Kidney capillary endothelial cell (primary cell): ENCODE measurements at regions not wholly inside any gene's neighbourhood (a gene's known extent, or its start where the extent isn't known, plus 50 kb on each side); places are given as distances from the start of the nearest gene placed in this dataset.
"Not testable (repeated sequence)": the region's sequence is repeated elsewhere in the genome, so short reads cannot be mapped to it uniquely, and the experiment has no call there.

ENCODE experiments used
- DNase-seq: peaks from one replicate; pipeline ENCODE4 v3.0.0-alpha.2; 2018; ENCODE audit warnings: low spot score

DNA sequence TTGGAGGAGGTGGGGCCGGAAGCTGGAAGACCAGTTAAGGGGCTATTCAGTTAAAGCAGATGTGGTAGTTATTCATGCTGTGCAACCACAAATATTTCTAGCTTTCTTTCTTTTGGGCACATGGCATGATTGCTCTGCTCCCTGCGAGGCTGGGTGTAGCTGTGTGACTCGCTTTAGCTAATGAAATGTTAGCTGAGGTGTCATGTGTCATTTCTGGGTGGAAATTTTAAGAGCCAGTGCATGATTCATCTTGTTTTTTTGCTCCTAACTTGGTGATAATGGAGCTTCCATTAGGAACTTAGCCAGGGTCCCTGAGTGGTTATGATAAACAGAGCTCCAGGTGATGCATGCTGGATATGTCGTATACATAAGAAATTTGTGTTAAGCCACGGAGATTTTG lies 300.6 kb downstream of the SATB1 start:
- DNase-seq, result no peak

DNA sequence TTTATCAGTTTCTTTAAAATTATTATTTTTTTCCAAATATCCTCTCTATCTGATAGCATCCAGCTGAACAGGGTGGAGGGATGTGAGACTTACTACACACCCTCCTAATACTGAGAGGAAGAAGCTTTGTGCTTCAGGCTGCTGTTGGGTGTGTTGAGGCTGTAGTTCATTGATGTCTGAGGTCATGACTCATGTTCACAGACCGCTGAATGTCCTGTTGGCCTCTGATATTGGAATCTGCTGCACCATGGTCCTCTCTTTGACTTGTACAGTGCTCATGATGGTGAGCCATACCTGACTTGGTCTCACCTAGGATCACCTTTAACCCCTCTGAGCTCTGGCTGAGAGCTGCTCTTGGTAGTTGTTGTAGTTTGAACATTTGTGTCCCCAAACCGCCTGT lies 302.9 kb downstream of the SATB1 start:
- DNase-seq, result no peak

DNA sequence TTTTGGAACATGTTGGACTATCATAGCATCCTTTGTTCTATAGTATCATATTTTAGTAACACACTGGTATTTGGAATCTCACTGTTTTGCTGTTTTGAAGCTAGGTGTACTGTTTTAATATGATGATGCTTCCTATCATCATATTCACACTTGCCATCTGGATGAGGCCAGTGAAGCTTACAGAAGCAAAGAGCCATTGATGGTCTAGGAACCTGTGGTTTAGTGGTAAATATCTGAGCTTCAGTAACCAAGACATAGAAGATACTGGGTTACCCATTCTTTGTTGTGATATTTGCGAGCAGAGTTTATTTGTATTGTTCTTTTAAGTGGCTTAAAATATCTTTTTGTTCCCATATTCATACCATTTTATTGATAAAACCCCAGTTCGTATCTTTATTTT lies 304.1 kb downstream of the SATB1 start:
- DNase-seq, result no peak

DNA sequence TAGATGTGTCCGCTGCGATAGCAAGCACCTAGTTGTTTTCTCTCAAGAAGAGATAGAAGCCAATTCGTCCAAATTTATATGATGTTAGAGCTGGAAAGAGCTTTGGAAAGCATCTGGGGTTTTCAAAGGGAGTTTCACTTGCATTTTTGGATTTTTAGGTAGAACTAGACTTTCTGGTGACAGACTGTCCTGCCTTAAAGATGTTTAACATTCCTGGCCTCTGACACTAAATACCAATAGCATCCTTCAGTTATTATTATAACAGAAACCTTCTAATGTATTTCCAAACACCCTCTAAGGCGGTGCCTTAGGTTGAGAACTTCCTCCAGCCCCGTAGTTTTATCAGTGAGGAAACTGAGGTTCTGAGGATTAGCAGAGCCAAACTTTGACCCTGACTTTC lies 305.3 kb downstream of the SATB1 start:
- DNase-seq, result no peak

DNA sequence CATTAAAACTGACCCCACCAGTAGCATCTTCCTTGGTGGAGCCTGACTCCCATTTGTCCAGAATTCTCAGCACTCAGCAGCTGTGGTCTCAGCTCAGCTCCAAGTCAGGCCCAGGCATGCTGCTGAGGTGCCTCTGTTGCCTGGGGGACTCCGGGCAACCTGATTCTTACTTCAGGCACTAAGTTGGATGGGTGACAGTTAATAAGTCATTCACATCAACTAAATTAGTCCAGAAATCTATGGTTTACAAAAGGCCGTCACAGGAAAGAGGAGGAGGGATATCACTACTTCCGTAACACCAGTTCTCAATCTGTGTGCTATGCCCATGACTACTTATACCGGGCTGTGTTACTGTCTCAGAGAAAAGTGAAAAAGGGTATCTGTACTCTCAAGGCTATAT lies 310.2 kb downstream of the SATB1 start:
- no peak for DNase-seq

DNA sequence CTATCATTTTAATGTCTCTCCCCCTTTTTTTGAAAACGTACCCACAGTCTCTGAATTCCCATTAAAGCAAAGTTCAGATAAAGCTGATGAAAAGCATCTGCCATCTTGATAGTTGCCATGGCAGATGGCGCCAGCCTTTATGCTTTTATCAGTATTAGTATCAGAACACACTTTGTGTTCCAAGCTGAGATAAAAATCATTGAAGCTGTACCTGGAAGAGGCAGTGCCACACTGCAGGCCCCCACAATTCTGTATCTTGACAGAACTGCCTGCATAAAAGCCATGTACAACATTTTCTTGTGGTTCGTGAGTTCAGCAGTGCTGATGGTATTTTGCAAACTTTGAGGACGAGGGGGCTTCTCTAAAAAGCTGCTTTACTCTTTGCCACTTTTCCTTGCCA lies 311.7 kb downstream of the SATB1 start:
- no peak for DNase-seq

DNA sequence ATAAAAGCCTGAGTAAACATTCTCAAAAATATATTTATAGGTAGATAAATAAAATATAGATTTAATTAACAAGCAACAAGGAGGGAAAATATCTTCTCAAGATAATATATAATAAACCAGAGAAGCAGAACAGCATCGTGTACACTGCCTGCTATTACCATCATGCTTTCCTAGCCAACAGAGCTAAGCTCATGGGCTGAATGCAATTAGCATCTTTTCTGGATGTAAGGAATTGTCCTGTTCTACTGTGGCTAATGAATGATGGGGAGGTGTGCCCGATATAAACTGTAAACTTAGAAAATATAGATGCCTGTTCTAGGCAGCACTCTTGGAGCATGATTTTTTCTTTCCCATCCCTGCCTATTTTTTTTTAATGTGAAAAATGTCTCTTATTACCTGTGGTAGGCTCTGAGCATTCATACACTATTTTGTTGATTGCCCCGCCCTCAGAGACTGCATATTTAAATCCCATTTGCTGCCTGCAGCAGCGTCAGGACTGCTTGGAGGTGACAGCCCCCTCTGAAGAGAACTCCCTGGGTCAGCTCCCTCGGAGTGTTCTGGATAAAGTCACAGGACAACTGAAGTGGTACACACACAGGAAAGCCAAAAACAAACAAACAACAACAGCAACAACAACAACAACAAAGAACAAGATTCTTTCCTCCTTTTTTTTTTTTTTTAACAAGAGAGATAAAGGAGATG lies 312.3 kb downstream of the SATB1 start:
- DNase-seq, result no peak

DNA sequence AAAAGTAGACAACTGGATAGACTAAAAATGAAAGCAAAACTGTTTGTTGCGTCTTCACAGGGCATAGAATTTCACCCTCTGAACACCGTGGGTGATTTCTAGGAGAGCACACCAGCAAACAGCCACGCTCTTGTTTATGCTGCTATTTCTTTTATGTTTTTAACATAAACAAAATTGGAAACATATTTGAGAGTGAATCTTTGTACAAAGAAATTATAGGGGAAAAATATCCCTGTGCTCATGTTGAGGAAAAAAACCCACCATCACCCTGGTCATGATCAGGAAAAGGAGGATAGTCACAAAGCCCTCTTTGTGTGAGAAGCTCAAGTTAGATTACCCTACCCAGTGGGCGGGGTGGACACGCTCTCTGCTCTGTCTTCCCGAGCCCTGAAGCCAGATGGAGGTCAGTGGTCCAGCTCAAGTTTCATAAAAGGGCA lies 313.3 kb downstream of the SATB1 start:
- no peak for DNase-seq

DNA sequence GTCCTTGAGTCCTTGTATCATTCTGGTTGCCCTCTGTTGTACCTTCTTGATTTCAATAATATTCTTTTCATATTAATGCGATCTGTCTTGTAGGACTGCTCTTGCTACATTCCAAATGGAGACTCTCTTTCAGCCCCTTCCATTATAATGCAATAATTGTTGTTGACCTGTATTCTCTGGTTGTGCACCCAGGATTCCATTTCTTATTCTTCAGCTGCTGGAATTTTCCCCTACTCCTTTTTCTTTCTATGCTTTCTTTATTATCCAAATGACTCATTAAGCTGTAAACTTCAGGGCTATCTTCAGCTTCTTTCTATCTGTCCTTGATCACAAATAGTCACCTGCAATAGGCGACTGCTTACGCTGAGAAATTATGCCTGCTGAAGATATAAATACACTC lies 321.5 kb downstream of the SATB1 start:
- no peak for DNase-seq

DNA sequence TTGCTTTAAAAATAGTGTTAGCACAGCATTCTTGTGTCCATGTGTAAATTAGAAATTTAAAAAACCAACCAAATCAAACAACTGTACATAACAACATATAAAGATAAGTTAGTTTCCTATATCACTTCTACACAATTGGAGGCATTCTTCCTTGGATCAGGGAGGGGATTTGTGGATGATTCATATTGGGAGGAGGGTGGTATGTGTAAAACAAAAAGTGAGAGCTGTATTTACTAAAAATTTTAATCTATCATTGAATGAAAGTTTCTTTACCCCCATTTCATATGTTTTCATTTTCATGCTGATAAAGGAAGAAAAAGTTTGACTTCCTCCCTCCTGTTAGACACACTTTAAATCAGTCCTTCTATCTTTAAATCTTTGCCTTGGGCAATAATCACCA lies 325.0 kb downstream of the SATB1 start:
- DNase-seq, result no peak

DNA sequence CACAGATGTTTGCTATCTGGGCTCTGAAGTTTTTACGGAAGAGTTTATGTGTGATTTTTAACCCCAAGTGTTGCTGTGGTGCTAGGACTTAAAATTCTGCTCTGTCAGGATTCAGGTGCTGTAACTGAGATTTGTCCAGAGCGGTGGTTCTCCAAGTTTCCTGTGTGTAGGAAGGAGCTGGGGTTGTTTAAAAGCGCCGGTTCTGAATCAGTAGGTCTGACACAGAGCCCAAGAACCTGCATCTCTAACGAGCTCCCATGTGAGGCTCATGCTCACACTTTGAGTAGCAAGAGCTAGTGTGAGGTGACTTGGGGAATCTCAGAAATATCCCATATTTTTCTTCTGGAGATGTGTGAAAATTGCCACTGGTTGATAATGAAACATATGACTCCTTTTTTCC lies 325.5 kb downstream of the SATB1 start:
- no peak for DNase-seq

DNA sequence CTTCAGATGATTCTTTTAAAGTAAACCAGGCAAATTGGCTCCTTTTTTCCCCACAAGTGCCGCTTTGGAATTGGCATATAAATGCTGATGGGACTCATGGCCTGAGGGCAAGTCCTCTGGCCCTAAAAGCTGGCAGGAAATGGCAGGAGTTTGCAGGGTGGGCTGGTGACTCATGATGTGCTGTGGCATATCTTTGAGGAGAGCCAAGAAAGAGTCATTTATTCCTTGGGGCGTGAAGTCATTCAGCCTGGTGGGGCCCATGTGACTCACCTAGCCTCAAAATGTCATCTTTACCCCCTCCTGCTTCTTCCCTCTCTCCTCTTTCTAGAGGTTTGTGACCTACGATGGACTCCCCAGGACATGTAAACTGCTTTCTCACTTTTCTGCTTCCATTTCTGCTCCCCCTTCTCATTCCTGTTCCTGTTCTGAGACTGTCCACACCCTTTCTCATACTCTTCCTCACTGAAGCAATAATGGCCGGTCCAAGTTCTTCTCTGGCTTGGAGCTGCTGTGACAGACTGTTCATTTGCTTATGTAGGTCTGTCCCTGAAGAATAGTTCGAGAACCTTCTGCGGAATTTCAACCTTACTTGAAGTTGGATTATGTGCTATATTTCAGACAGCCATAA lies 326.1 kb downstream of the SATB1 start:
- peak; percentile 30 for DNase-seq

DNA sequence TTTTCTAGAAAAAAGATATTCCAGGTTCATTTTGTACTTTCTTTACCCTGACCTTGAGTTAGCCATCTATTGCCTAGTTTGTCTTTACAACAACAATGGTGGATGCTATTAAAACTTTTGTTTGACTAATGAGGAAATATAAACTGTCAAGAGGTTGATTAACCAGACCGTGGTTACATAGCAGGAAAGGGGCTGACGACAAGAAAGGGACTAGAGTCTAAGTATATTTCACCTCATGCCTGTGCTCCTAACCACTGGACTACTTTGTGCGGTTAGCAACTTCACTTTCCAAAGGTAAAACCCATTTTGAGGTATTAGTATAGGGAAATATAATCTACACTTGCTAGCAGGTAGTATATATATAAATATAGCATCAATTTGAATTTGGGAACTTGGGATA lies 327.1 kb downstream of the SATB1 start:
- no peak for DNase-seq

DNA sequence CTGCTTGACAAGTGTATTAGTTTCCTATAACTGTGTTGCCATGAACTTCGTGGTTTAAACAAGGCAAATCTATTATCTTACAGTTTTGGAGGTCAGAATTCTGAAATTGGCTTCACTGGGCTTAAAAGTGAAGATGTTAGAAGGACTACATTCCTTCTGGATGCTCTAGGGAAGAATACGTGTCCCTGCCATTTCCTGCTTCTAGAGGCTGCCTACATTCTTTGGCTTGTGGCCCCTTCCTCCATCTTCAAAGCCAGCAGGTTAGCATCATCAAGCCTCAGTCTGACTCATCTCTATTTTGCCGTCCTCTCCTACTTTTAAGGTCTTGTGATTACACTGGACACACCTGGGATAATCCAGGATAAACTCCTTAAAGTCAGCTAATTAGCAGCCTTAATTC lies 327.7 kb downstream of the SATB1 start:
- no peak for DNase-seq

DNA sequence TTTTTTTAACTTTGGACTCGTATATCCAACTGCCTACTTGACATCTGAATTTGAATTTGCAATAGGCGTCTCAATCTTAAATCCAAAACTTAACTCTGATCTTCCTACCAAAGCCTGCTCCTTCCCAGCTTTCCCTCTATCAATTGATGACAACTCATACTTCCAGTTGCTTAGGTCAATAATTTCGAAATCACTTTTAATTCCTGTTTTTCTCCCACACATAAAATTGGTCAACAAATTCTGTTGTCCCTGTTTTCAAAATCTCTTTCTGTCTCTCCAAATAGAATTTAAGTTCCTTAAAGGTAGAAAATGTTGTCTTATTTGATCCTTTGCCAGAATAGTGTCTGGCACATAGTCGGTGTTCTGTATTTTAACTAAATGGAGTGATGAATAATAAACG lies 332.4 kb downstream of the SATB1 start:
- no peak for DNase-seq

DNA sequence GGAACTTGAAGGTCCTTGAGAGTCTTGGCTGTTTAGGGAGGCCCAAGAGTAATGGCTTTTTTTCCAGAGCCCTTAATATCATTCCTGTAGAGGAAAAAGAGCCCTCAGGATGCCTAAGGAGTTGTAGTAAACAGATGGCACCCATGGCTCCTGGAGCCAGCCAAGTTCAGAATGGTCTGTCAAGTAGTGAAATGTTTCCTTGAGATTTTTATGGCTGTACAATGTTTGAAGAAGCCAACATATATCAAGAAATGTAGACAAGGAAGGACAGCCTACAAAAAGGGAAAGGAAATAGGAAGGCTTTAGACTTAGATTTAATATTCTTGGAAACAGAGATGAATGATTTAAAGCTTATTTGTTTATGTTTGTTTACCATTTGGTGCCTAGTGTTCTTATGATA lies 334.8 kb downstream of the SATB1 start:
- DNase-seq, result no peak

DNA sequence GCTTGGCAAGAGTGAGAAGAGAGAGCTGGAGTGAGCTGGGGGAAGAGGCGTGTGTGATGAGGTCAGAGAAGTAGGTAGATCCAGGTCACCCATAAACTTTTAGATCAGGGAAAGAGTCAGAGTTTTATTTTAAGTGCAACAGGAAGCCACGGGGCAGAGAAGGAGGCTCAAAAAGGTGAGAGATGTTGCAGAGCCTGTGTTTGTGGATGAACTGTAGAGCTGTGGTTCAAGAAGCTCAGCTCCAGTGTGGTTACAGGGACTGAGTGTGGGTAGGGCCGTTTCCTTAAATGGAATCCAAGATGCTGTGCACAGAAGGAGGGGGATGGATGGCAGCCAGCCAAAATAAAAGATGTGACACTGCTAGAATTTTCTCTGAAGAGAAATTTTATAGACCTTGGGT lies 337.2 kb downstream of the SATB1 start:
- no peak for DNase-seq

DNA sequence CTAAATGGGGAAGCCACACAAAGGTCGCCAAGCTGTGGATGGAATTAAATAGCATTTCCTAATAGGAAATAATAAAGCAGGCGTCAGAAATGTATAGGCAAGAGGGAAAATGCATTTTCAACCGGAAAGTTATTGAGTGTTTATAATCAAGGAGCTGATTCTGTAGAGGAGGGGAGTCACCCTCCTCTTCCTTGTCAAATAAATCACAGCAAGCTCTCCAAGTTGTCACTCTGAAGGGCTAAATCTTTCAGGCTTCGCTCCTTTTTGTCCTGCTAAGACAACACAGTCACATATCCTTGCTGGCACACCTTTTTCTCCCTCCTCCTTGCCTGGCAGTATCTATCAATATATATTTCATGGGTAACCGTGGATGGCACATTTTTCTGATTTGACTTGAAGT lies 338.4 kb downstream of the SATB1 start:
- no peak for DNase-seq

DNA sequence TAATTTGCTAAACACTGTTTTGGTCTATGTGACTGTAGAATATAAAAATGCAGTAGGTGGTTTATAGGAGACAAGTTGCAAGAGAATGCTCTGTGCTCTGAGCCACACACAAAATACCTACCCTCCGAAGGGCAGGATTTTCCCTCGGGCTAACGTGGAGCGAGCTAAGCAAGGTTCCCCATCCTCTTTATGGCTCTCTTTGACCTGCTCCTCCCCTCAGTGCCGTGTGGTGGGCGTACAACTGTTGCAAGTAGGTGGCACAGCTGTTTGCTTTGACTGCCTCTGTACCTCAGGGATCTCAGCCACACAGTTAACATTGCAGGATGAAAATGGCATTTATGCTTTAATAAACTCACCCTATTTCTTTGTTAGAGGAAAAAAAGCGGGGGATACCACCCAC lies 339.1 kb downstream of the SATB1 start:
- DNase-seq, result no peak

DNA sequence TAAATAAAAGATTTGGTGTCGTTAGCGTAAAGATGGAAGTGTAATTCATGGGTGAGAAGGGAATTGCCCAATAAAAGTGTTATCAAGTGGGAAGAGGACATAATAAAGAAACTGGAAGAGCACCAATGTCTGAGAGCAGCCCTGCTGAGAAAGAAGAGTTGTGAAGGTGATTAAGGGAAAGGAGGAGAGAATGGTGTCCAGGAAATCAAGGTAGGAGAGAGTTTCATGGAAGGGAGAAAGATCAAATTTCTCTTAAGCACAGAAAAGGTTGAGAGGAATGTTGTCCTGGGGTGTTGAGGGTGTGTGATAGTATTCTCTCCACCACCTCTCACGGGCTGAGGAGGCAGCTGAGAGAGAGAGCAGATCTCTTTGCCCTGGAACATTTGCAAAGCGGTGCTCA lies 339.7 kb downstream of the SATB1 start:
- no peak for DNase-seq

DNA sequence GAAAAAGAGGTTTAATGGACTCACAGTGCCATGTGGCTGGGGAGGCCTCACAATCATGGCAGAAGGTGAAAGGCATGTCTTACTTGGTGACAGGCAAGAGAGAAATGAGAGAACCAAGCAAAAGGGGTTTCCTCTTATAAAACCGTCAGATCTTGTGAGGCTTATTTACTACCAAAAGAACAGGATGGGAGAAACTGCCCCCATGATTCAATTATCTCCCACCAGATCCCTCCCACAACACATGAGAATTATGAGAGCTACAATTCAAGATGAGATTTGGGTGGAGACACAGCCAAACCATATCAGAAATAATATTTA lies 340.8 kb upstream of the TBC1D5 start:
- DNase-seq, result not testable (repeated sequence)

DNA sequence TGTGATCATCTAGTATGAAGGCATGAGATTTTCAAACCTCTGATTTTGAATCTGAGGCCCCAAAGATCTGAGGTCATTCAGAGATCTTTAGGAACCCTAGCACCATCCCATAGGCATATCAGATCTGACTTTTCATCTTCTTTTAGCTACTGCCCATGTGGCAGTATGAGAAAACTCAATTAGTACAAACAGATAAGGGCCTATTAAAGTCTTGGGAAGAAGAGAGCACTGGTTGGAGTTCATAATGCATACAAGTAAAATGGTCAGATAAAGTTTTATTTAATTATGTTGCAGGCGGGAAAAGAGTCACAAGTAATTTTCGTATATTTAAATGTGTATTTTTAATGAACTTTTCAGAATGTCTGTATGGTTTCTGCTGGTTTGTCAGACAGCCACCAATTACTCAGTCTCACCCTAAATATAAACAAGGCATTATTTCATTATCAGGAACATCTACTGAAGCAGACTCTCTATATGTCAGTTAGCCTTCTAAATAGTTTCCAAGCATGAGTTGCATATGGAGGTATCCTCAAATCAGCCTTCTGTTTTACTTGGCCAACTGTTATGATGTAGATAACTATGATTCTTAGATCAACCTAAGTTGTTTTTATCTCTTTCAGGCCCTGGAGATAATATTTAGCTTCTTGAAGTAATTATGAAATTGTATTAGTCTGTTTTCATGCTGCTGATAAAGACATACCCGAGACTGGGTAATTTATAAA lies 340.3 kb upstream of the TBC1D5 start:
- no peak for DNase-seq

DNA sequence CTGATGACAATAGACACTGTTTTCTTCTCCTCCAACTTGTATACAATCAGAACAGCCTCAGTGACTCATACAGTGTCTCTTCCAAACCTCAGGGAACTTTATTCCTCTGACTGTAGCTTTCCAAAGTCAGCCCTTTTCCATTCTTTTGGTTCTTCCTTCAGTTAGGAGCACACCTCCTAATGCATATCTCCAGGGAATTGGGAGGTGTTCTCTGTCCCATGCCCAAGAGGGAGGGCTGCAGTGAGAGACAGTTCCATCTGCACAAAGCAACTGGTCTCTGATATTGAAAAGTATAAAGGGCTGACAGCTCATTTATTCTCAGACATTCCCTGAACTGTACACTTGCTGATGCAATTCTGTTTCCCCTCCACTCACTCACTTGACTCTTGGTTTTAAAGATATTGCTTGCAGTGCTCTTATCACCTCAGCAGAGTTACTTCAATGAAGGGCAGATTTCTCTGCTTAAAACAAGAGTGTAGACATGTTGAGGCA lies 337.8 kb upstream of the TBC1D5 start:
- DNase-seq, result no peak

DNA sequence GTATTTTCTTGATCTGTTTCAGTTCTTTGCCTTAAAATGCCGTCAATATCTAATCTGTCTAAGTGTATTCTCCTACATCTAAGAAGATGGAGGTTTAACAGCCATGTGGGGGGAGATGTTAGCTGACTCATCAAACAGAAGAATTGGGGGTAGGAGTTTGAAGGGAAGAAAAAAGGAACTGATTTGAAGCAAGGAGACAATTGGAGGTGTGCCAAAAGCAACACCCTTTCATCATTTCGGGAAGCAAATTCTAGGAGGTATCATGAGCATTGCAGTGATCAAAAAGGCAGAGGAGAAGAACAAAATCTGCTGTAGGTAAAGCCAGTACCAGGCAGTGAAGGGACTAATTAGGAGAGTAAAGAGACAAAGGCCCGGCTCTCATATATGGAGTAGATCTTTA lies 337.3 kb upstream of the TBC1D5 start:
- DNase-seq, result no peak
